GM12864 (cell line): ENCODE measurements at regions not wholly inside any gene's neighbourhood (a gene's known extent, or its start where the extent isn't known, plus 50 kb on each side); places are given as distances from the start of the nearest gene placed in this dataset.
"Not testable (repeated sequence)": the region's sequence is repeated elsewhere in the genome, so short reads cannot be mapped to it uniquely, and the experiment has no call there.

Experiments
- DNase-seq: peaks from one replicate; pipeline ENCODE4 v3.0.0-alpha.2; 2011; ENCODE audit warnings: low read depth
- H3K4me3 ChIP-seq: 2 replicates; pipeline ENCODE4 v1.5.1; 2011; ENCODE audit warnings: mild to moderate bottlenecking, low read depth, low read length, control low read depth
- CTCF ChIP-seq: IDR thresholded peaks from 2 replicates; pipeline ENCODE4 v1.5.1; 2011; ENCODE audit warnings: low read depth, mild to moderate bottlenecking, moderate library complexity, low read length, control low read depth, inconsistent platforms; ENCODE audit errors: missing control alignments

- DNase-seq, result no peak
- no peak overlapping the region for H3K4me3 ChIP-seq
- TF ChIP-seq CTCF, result no peak
Observed at GRCh38 chr7:86372262-86372661, 271.4 kb upstream of the GRM3 start.

- DNase-seq, result no peak
- no peak for TF ChIP-seq CTCF
- no peak overlapping the region for H3K4me3 ChIP-seq
Observed at GRCh38 chr7:86366946-86367345, 276.8 kb upstream of the GRM3 start.

GRCh38 chr7:86340407-86340806 is 303.3 kb upstream of the GRM3 start:
- not testable (repeated sequence) for H3K4me3 ChIP-seq, DNase-seq

- no peak overlapping the region for H3K4me3 ChIP-seq
- no peak for DNase-seq
- no peak for TF ChIP-seq CTCF
Observed at GRCh38 chr7:86339051-86339450, 304.7 kb upstream of the GRM3 start.

GRCh38 chr7:86328801-86329433 is 314.8 kb upstream of the GRM3 start:
- no peak for DNase-seq
- H3K4me3 ChIP-seq, result no peak overlapping the region
- no peak for TF ChIP-seq CTCF

GRCh38 chr7:86326847-86327246 is 316.9 kb upstream of the GRM3 start:
- no peak overlapping the region for H3K4me3 ChIP-seq
- no peak for DNase-seq
- TF ChIP-seq CTCF, result no peak

GRCh38 chr7:86320889-86321288 is 322.8 kb upstream of the GRM3 start:
- no peak for TF ChIP-seq CTCF
- DNase-seq, result no peak

More at GRCh38 chr7:86320889-86321288, 322.8 kb upstream of the GRM3 start:
- H3K4me3 ChIP-seq, result no peak overlapping the region
